Mesodermal cell (in vitro differentiated cells): ENCODE measurements at regions not wholly inside any gene's neighbourhood (a gene's known extent, or its start where the extent isn't known, plus 50 kb on each side); places are given as distances from the start of the nearest gene placed in this dataset.

ENCODE experiments used
- H3K27ac ChIP-seq: 2 replicates; pipeline ENCODE4 v1.7.0; 2013; ENCODE audit warnings: mild to moderate bottlenecking, low read depth, low read length, moderate library complexity; ENCODE audit not compliant: severe bottlenecking
- H3K36me3 ChIP-seq: 2 replicates; pipeline ENCODE4 v1.7.1; 2013; ENCODE audit warnings: mild to moderate bottlenecking, low read length, moderate library complexity; ENCODE audit not compliant: control insufficient read depth, insufficient read depth
- H3K4me1 ChIP-seq: one replicate; pipeline ENCODE4 v1.7.1; 2013; ENCODE audit warnings: mild to moderate bottlenecking, low read length; ENCODE audit not compliant: insufficient read depth, control insufficient read depth, poor library complexity, severe bottlenecking
- H3K4me3 ChIP-seq: 2 replicates; pipeline ENCODE4 v1.7.0; 2013; ENCODE audit warnings: low read length, control low read depth, mild to moderate bottlenecking; ENCODE audit not compliant: insufficient read depth, poor library complexity, severe bottlenecking; ENCODE audit errors: extremely low read depth
- H3K9me3 ChIP-seq: 2 replicates; pipeline ENCODE4 v1.7.1; 2013; ENCODE audit warnings: mild to moderate bottlenecking, low read length, moderate library complexity; ENCODE audit not compliant: control insufficient read depth
- WGBS, 2 experiments: methylation state at CpG; one replicate each; pipeline ENCODE4 v1.1.5; 2013; ENCODE audit warnings: missing lambda C conversion rate in 2 of 2; ENCODE audit not compliant: insufficient coverage in 2 of 2; 5-methylcytosine and 5-hydroxymethylcytosine counted together

DNA sequence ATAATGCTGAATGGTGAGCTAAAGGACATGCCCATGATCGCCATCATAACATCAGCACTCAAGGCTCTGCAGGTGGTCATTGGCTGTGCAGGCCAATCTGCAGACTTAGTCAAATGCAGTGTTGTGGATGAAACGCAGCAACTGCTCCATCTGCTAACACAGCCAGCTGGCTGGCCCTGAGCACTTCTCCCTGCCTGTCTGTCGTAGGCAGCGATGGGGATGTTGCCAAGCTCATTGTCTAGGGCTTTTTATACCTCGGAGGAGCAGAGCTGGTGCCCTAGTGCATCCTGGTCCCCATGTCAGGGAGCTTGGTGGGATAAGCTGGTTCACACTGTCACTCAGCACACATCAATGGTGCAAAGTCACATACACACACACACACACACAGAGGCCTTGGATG lies 189.4 kb downstream of the TENT4A start:
- H3K36me3 ChIP-seq, result no peaks in the 10 kb centered on the region
- no peak overlapping the region for H3K4me3 ChIP-seq
- H3K9me3 ChIP-seq, result no peaks in the 10 kb centered on the region
- H3K4me1 ChIP-seq, result no peaks in the 10 kb centered on the region
- no peak overlapping the region for H3K27ac ChIP-seq
- 96 to 97% methylated on average over 3 to 4 of the region's 5 CpGs for WGBS, 2 experiments

DNA sequence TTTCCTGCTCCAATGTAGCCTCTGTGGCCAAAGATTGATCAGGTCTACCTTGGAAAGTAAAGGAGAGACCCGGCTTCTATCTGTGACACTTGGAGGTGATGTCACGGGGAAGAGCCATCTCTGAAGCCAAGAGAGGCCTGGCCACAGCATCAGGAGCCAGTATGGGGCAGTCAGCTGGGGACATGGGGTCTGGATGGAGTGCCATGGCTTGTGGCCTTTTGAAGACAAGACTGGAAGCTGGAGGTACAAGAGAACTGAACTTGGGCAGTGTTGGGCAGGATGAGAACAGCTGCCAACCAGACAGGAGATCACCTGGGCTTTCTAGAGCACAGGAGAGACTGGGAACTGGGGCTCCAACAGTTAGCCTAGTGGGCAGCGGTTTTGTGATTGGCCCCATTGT lies 190.7 kb downstream of the TENT4A start:
- H3K36me3 ChIP-seq, result no peaks in the 10 kb centered on the region
- no peaks in the 10 kb centered on the region for H3K4me1 ChIP-seq
- 59 to 65% methylated on average over 3 of the region's 3 CpGs for WGBS, 2 experiments
- H3K4me3 ChIP-seq, result no peak overlapping the region
- no peaks in the 10 kb centered on the region for H3K9me3 ChIP-seq
- H3K27ac ChIP-seq, result no peak overlapping the region

DNA sequence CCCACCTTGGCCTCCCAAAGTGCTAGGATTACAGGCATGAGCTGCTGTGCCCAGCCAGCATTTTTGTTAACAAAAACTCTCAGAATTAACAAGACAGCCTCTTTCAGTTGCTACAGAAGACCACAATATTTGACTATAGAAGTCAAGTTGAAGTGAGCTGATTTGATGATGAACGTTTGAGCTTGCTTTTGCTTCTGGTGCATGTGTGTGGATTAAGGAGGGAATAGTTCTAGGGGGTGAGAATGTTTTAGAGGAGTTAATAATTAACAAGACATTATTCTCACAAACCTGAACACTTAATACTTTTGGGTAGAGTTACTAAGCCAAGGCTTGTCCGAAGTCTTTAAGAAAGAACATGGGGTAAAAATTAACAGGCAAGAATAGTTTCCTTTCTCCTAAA lies 191.6 kb downstream of the TENT4A start:
- Histone ChIP-seq H3K36me3 (no peaks in the 10 kb centered on the region), H3K9me3 (no peaks in the 10 kb centered on the region), H3K4me3 (no peak overlapping the region), H3K27ac (no peak overlapping the region), H3K4me1 (no peaks in the 10 kb centered on the region)
- WGBS, 2 experiments, result no CpG with 5 or more reads among the region's 2 CpGs

DNA sequence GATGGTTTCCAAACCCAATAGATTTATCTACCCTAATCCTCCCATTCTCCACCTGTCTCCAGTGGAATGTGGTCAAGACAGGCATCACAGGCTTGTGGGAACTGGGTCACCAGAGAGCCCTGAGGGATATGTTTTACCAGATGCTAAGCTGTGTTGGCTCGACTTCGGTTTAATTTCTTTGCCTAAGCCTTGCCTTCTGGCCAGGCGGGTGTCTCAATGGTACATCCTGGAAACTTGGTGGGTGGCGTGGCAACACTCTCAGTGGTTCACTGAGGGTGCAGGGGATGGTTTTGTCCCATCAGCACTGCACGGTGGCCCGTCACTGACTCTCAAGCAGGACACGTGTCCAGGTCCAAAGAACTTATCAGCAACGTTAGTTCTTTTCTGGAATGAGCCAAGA lies 192.2 kb downstream of the TENT4A start:
- Histone ChIP-seq H3K4me1 (peaks cover 5% of the 10 kb centered on the region), H3K9me3 (no peaks in the 10 kb centered on the region), H3K36me3 (no peaks in the 10 kb centered on the region), H3K4me3 (no peak overlapping the region), H3K27ac (no peak overlapping the region)
- WGBS, 2 experiments, result 82 to 84% methylated on average over 8 of the region's 8 CpGs

DNA sequence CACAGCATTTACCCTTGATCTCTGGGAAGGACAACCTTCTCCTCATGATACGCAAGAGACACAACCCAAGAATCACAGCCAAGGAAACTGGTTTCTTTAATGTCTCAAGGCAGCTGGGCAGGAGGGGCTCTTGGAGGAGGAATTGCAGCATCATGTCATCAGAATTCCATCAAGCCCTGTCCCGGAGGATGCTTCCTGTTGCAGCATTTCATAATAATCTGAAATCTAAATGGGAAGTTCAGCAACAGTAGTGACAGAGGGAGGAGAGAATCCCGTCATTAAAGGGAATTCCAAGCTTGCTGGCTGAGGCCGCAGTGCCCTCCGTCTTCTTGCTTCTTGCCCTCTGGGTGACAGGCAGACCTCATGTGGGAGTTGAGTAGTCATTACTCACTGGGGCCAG lies 192.7 kb downstream of the TENT4A start:
- no peaks in the 10 kb centered on the region for H3K9me3 ChIP-seq
- no peak overlapping the region for H3K4me3 ChIP-seq
- 73 to 95% methylated on average over 2 to 3 of the region's 5 CpGs for WGBS, 2 experiments
- no peaks in the 10 kb centered on the region for H3K36me3 ChIP-seq
- no peak overlapping the region for H3K27ac ChIP-seq
- H3K4me1 ChIP-seq, result peaks cover 8% of the 10 kb centered on the region

DNA sequence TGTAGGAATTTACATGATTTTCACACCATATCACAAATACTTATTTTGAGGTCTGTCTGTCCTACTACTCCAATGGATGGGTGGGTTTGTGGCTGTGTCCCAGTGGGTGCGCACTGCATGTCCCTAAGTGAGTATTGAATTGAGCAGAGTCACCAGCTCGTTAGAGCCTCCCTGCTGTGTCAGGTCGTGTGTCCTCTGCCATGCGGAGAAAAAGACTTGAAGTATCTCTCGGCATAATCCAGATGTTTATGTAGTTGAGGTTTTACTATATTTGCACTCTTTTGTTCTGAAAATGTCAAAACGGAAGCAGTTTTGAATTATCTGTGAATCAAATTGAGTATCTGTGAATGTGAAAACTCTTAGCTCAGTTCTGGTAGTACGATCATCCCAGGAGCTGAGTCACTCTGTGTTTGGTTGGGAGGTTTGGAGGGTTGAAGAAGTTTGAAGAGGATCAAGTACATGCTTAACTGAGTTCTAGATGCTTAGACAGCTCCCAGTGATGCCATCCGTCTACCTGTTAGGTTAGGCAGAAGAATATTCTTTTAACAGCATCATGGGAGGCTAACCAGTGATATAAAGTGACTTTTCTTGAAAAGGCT lies 194.2 kb downstream of the TENT4A start:
- Histone ChIP-seq H3K27ac (no peak overlapping the region), H3K36me3 (no peaks in the 10 kb centered on the region), H3K4me3 (no peak overlapping the region), H3K9me3 (no peaks in the 10 kb centered on the region), H3K4me1 (peaks cover 8% of the 10 kb centered on the region)
- WGBS, 2 experiments, result 83% methylated on average over 5 to 8 of the region's 8 CpGs

DNA sequence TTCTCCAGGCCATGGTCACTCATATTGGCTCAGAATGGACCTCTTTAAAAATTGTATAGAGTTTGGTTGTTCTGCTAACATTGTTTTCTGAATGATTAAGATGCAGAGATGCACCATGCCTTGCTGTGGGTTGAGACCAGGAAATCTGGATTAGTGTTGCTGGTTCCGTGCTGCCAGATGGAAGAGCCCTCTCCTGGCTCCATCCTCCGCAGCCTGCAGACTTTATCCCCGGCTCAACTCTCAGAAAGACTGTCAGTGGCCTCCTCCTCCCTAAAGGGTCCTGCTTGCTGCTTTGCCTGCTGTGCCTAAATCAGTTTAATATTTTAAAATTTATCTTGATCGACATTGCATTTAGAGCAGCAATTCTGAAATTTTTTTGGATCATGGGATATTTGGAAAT lies 196.7 kb downstream of the TENT4A start:
- no peaks in the 10 kb centered on the region for H3K9me3 ChIP-seq
- 81 to 95% methylated on average over 3 to 4 of the region's 4 CpGs for WGBS, 2 experiments
- H3K4me3 ChIP-seq, result no peak overlapping the region
- peaks cover 8% of the 10 kb centered on the region for H3K4me1 ChIP-seq
- no peak overlapping the region for H3K27ac ChIP-seq
- H3K36me3 ChIP-seq, result no peaks in the 10 kb centered on the region

DNA sequence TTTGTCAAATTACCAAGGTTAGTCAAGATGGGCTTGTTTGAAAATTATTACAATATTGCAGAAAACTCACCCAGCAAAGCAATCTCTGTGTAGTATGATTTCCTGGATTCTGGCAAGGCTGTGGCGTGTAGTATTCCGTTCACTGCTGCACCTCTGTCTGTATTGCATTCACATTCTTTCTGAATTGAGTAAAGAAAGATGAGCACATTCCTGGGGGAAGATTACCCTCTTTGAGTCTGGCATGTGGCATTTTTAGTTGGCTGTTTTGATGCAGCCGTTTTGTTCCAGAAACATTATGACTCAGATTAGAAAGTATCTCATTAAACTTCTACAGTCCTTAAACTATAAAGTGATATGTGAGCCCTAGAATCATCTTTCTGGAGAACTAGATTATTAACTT lies 197.7 kb downstream of the TENT4A start:
- Histone ChIP-seq H3K4me1 (peaks cover 8% of the 10 kb centered on the region), H3K4me3 (no peak overlapping the region), H3K36me3 (no peaks in the 10 kb centered on the region), H3K9me3 (no peaks in the 10 kb centered on the region), H3K27ac (no peak overlapping the region)
- WGBS, 2 experiments, result 78 to 90% methylated on average over 2 of the region's 3 CpGs

DNA sequence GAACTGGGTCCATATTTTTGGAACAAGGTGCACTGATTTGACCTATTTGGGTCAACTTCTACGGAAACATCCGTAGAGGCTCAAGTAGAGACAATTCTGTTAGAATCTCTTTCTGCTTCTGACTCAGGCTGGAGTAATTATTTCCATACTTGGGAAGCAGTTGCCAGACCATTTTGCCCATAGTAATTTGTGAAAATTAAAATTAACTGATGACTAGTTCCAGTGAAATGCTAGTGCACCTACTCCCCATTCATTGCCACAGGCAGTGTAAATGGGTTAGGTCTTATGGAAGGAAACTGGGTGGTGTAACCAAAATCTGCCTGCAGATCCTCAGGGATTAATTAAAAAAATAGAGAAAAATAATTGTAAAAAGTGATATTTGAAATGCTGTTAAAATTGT lies 201.1 kb downstream of the TENT4A start:
- Histone ChIP-seq H3K4me1 (peaks cover 8% of the 10 kb centered on the region), H3K27ac (no peak overlapping the region), H3K4me3 (no peak overlapping the region), H3K9me3 (no peaks in the 10 kb centered on the region), H3K36me3 (no peaks in the 10 kb centered on the region)
- 90 to 93% methylated on average over 2 of the region's 2 CpGs for WGBS, 2 experiments

DNA sequence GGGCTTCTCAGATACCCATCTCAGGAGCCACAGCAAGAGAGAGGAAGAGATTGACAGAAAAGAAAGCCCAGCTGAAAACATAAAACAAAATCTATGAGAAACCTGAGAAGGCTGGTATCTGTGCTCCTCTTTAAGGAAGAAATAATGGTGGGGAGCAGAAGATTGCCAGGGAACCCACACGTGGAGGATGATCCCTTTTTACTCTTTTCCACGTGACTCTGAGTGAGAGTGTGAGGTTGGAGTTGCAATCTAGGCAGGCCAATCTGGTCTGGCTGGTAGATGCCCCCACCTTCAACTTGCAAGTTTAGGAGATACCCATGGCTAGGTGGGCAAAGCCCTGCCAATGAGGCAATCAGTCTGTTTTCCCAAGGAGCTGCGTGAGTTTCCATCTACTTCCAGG lies 202.3 kb downstream of the TENT4A start:
- Histone ChIP-seq H3K27ac (no peak overlapping the region), H3K4me1 (peaks cover 2% of the 10 kb centered on the region), H3K9me3 (no peaks in the 10 kb centered on the region), H3K4me3 (no peak overlapping the region), H3K36me3 (no peaks in the 10 kb centered on the region)
- WGBS, 2 experiments, result 94 to 100% methylated on average over 2 to 3 of the region's 3 CpGs

DNA sequence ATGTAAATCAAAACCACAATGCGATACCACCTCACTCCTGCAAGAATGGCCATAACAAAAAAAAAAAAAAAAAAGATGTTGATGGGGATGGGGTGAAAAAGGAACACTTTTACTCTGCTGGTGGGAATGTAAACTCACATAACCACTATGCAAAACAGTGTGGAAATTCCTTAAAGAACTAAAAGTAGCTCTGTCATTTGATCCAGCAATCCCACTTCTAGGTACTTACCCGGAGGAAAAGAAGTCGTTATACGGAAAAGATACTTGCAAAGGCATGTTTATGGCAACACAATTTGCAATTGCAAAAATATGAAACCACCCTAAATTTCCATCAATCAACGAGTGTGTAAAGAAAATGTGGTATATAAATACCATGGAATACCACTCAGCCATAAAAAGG lies 205.0 kb downstream of the TENT4A start:
- WGBS, 2 experiments, result no CpG with 5 or more reads among the region's 5 CpGs
- H3K4me1 ChIP-seq, result no peaks in the 10 kb centered on the region
- H3K9me3 ChIP-seq, result no peaks in the 10 kb centered on the region
- no peaks in the 10 kb centered on the region for H3K36me3 ChIP-seq
- no peak overlapping the region for H3K27ac ChIP-seq
- H3K4me3 ChIP-seq, result no peak overlapping the region
